HG02840 (cell line): ENCODE measurements at regions not wholly inside any gene's neighbourhood (a gene's known extent, or its start where the extent isn't known, plus 50 kb on each side); places are given as distances from the start of the nearest gene placed in this dataset.

ENCODE experiments used
- ATAC-seq: cut with Tn5 transposase; IDR thresholded peaks from one replicate; pipeline ENCODE4 v1.9.1; 2021; ENCODE audit warnings: mild to moderate bottlenecking, moderate library complexity, moderate number of reproducible peaks; ENCODE audit not compliant: unreplicated experiment, low FRiP score

DNA sequence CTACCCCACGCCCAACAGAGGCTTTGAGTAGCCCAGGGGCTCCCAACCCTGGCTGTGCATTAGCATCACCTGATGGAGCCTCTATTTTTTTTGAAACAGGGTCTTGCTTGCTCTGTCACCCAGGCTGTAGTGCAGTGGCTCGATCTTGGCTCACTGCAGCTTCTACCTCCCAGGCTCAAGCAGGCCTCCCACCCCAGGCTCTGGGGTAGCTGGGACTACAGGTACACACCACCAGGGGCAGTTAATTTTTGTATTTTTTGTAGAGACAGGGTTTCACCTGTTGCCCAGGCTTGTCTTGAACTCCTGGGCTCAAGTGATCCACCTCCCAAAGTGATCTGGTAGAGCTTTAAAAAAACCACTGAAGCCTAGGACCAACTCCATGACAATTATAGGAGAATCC, 394.8 kb upstream of the ATP5MC3 start:
- peak; percentile 26 for ATAC-seq

DNA sequence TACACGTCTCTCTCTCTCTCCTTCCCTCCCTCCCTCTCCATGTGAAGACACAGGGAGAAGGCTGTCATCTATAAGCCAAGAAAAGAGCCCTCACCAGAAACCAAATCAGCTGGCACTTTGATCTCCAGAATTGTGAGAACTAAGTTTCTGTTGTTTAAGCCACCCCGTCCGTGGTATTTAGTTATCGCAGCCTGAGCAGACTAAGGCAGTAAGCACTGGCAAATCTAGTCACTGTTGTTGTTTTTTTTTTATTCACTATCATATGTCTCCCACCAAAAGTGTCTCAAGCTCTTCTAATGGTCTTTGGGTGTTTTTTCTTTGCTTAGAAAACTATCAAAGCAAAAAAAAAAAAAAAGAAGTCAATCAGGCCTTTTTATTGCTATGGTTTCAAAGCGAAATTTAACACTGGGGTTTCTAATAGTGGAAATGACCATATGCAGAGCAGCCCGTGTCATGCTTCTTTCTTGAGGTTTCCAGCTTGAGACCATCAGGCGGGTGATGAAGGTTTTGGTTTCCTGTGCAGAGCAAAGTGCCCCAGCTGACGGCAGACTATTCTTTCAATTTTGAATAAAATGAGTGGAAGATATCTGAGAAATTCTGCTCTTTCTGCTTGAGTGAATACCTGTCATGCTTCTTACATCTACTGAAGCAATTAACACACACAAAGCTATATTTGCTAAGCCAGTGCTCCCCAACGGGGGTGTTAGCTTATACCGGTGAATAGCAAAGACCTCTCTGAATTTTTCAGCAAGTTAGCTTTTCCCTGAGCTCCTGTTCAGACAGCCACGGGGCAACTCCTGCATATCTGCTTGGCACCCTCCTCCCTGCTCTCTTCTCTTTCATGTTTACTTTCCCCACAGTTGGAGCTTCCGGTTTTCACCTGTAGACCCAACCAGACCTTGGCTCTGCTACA, 394.1 kb upstream of the ATP5MC3 start:
- peak; percentile 78 for ATAC-seq

- ATAC-seq = no peak
These were observed 392.6 kb upstream of the ATP5MC3 start for GRCh38 chr2:175574069-175574468.

- ATAC-seq = no peak
These were observed 389.7 kb upstream of the ATP5MC3 start for GRCh38 chr2:175571078-175571653.

DNA sequence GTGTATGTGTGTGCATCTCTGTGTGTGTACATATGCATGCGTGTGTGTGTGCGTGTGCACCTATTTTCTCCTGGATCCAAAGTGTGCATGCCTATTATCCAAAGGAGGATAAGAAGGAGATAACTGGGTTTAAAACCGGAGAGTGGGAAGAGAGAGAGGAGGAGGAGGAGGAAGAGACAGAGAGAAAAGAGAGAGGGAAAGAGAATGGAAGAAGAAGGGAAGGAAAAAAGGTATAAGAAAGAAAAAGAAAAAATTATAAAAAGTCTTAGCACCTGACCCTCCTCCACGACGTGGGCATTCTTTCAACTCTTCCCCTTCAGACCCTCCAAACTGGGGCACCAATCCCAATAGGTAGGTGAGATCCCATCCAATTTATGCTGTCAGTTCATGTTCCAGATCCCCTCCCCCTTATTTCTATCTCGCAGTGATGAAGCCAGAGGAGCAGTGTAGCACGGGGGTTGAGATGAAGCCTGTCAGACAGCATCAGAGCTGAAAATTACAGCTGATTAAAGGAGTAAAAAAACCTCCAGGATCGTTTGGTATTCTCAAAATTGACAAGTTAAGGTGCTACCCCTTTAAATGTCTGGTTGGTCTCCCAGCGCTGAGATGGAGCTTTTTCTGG, 386.7 kb upstream of the ATP5MC3 start:
- ATAC-seq = no peak

GRCh38 chr2:175567435-175568061, 386.0 kb upstream of the ATP5MC3 start:
- no peak for ATAC-seq

GRCh38 chr2:175560521-175561169, 379.1 kb upstream of the ATP5MC3 start:
- no peak for ATAC-seq

- ATAC-seq = no peak
These were observed 378.1 kb upstream of the ATP5MC3 start for GRCh38 chr2:175559613-175560012.

DNA sequence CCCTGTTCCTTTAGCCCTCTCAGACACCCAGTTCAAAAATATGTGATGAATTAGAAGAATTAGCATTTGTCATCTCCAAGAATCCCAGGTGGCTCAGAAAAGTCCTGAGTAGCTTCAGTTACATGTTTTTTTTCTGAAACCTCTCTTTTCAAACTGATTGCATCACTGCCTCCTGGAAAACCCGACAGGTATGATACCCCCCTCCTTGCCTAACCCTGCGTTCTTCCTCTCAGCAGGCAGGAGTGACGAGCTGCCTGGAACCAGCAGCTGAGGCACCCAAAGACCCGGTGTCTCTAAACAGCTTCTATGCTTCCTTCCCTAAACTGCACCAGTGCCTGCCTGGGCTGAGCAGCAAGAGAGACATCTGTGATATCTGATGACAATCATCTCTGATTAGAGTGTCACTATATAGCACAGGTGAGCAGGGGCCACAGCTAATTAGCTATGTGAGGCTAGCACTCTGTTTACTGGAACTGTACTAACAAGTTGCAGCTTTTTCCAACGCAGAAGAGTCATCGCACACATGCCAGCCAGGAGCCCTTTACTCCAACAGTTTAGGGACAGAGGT, 376.4 kb upstream of the ATP5MC3 start:
- no peak for ATAC-seq

GRCh38 chr2:175553910-175554309, 372.4 kb upstream of the ATP5MC3 start:
- ATAC-seq = no peak

- no peak for ATAC-seq
These were observed 371.4 kb upstream of the ATP5MC3 start for GRCh38 chr2:175552902-175553301.

DNA sequence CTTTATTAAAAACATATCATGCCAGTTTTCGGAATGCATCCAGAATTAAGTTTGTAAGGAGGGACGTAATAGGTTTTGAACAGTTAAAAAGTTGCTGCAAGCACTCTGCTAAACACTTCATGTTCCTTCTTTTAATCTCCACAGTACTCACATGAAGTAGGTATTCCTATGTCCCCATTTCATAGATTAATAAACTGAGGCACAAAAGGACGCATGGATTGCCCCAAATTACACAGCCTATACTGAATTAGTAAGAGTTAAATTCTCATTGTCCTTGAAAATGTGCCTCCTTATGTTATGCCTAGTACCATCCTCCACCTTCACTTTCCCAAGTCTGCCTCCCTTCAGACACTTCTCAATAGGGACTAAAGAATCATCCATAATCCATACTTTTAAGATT, 358.9 kb upstream of the ATP5MC3 start:
- no peak for ATAC-seq

DNA sequence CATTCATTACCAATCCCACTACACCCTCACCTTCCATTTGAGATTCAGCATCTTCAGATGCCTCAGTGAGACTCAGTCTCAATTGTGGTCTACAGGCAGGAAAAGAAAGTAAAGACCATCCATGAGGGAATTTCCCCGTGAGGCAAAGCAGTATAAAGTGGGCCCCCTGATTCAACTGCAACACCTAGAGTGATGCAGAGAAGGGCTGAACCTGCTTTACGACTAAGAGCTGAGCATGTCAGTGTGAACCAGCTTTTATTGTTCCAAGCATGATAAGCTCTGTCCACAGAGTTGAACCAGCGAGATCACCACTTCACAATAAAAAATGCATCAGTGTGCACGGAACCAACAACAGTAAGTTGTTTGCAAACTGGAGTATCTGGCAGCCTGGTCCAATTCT, 357.6 kb upstream of the ATP5MC3 start:
- no peak for ATAC-seq

- no peak for ATAC-seq
These were observed 354.5 kb upstream of the ATP5MC3 start for GRCh38 chr2:175536059-175536458.

GRCh38 chr2:175535631-175536030, 354.1 kb upstream of the ATP5MC3 start:
- no peak for ATAC-seq

- ATAC-seq = no peak
These were observed 344.5 kb upstream of the ATP5MC3 start for GRCh38 chr2:175525975-175526374.

GRCh38 chr2:175523001-175523400, 341.5 kb upstream of the ATP5MC3 start:
- no peak for ATAC-seq

DNA sequence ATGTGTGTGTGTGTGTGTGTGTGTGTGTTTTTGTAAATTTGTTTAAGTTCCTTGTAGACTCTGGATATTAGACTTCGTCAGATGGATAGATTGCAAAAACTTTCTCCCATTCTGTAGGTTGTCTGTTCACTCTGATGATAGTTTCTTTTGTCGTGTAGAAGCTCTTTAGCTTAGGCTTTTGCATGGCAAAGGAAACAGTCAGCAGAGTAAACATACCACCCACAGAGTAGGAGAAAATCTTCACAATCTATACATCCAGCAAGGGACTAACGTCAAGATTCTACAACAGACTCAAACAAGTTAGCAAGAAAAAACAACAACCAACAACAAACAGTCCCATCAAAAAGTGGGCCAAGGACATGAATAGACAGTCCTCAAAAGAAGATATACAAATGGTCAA, 336.7 kb upstream of the ATP5MC3 start:
- no peak for ATAC-seq

GRCh38 chr2:175516555-175516954, 335.0 kb upstream of the ATP5MC3 start:
- no peak for ATAC-seq

- ATAC-seq = no peak
These were observed 318.7 kb upstream of the ATP5MC3 start for GRCh38 chr2:175500255-175500654.
